Activated naive CD4-positive, alpha-beta T cell treated with anti-CD3 and anti-CD28 coated beads for 36 hours (primary cell): ENCODE measurements at regions not wholly inside any gene's neighbourhood (a gene's known extent, or its start where the extent isn't known, plus 50 kb on each side); places are given as distances from the start of the nearest gene placed in this dataset.
A peak's percentile ranks its signal among the peaks of the same experiment; 100 is the strongest.
"Not testable (repeated sequence)": the region's sequence is repeated elsewhere in the genome, so short reads cannot be mapped to it uniquely, and the experiment has no call there.

ENCODE experiments used
- CTCF ChIA-PET: fragments of 350-600 bp; sonication (Branson Sonifier 250); formaldehyde crosslinking; loops from one replicate; lab custom pipeline; 2021; ENCODE audit warnings: antibody characterized with exemption; lab: Charles Lee
- DNase-seq: peaks from one replicate; pipeline ENCODE4 v3.0.0-alpha.2; 2020
- H3K27ac Mint-ChIP-seq: one replicate; pipeline ENCODE4 v1.8.0; 2021; ENCODE audit warnings: mild to moderate bottlenecking, mixed read lengths
- H3K27me3 Mint-ChIP-seq: one replicate; pipeline ENCODE4 v1.8.0; 2021; ENCODE audit warnings: low read depth, mixed read lengths
- H3K36me3 Mint-ChIP-seq: one replicate; pipeline ENCODE4 v1.8.0; 2021; ENCODE audit warnings: low read depth, mixed read lengths
- H3K4me1 Mint-ChIP-seq: one replicate; pipeline ENCODE4 v1.8.0; 2021; ENCODE audit warnings: low read depth, mixed read lengths
- H3K4me3 Mint-ChIP-seq: one replicate; pipeline ENCODE4 v1.8.0; 2021; ENCODE audit warnings: mild to moderate bottlenecking, moderate library complexity, mixed read lengths
- H3K9me3 Mint-ChIP-seq: one replicate; pipeline ENCODE4 v1.8.0; 2021; ENCODE audit warnings: mixed read lengths
- intact Hi-C: fragments of 100-400 bp; cut with micrococcal nuclease; formaldehyde crosslinking; loops from one replicate; pipeline ENCODE4 v1.15.1; 2023

DNA sequence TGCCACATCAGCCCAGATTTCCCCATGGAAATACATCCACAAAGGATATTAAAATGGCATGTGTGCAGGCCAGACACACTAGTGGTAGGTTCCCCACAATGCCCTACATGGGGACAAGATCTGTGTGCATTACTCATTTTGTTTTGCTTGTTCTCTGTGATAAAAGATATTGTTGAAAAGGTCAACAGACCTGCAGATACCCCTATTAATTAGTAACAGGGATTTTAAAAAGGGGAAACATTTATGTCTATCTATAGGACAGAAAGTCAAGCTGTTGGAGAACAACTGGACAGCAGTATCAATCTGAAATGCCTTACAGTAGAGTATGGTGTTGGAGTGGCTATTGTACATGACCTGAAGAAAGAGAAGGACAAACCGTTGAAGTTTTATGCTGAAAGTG, 596.0 kb upstream of the GRM7 start:
- CTCF ChIA-PET, result no interaction called here
- Mint-ChIP-seq H3K27me3 (no peaks in the 10 kb centered on the region), H3K9me3 (peaks cover 6% of the 10 kb centered on the region), H3K4me1 (no peaks in the 10 kb centered on the region), H3K4me3 (no peak overlapping the region), H3K36me3 (no peaks in the 10 kb centered on the region), H3K27ac (no peak overlapping the region)
- DNase-seq, result no peak
- intact Hi-C loops, result no loop called here

- intact Hi-C loops, result no loop called here
- Mint-ChIP-seq H3K36me3 (no peaks in the 10 kb centered on the region), H3K9me3 (peaks cover 6% of the 10 kb centered on the region)
Measured at GRCh38 chr3:6266135-6266534, 594.8 kb upstream of the GRM7 start.

DNA sequence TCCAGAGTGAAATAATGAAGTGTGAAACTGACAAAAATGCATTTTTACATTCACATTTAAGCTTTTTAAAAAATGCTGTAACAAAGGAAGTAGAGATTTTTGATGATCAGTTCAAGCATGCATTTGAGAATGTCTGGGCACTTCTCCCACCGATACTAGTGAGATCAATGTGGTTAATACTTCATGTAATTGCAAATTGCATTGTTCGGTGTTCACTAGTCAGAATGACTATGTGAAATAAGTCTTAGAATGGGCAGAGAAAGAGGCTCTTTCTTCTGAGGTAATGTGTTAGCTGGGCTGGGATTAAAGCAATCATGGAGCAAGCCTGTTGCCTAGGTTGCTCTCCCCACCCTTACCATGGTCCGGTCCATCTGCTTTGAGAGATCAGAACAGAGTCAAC, 587.0 kb upstream of the GRM7 start:
- H3K4me3 Mint-ChIP-seq, result no peak overlapping the region
- intact Hi-C loops, result no loop called here

More at GRCh38 chr3:6266135-6266534, 594.8 kb upstream of the GRM7 start:
- no peaks in the 10 kb centered on the region for H3K4me1 Mint-ChIP-seq
- no peak for DNase-seq
- CTCF ChIA-PET, result no interaction called here
- H3K27ac Mint-ChIP-seq, result no peak overlapping the region
- no peak overlapping the region for H3K4me3 Mint-ChIP-seq
- H3K27me3 Mint-ChIP-seq, result no peaks in the 10 kb centered on the region

GRCh38 chr3:6281662-6282061, 579.3 kb upstream of the GRM7 start:
- Mint-ChIP-seq H3K27ac (no peak overlapping the region), H3K36me3 (no peaks in the 10 kb centered on the region), H3K4me3 (no peak overlapping the region), H3K4me1 (no peaks in the 10 kb centered on the region), H3K9me3 (no peaks in the 10 kb centered on the region), H3K27me3 (no peaks in the 10 kb centered on the region)
- intact Hi-C loops, result no loop called here
- CTCF ChIA-PET, result no interaction called here
- DNase-seq, result no peak

More for the DNA sequence above, 587.0 kb upstream of the GRM7 start:
- no peak for DNase-seq
- H3K4me1 Mint-ChIP-seq, result no peaks in the 10 kb centered on the region
- no peaks in the 10 kb centered on the region for H3K27me3 Mint-ChIP-seq
- no peaks in the 10 kb centered on the region for H3K36me3 Mint-ChIP-seq
- H3K27ac Mint-ChIP-seq, result no peak overlapping the region
- CTCF ChIA-PET, result interaction anchor here (0.7 kb wide), 1 partner anchor 74 kb away, joined by 3 read pairs; no protein-coding TSS in a partner anchor
- peaks cover 4% of the 10 kb centered on the region for H3K9me3 Mint-ChIP-seq

GRCh38 chr3:6282918-6283317, 578.0 kb upstream of the GRM7 start:
- intact Hi-C loops, result no loop called here
- H3K4me1 Mint-ChIP-seq, result no peaks in the 10 kb centered on the region
- H3K27me3 Mint-ChIP-seq, result no peaks in the 10 kb centered on the region
- DNase-seq, result no peak
- H3K9me3 Mint-ChIP-seq, result no peaks in the 10 kb centered on the region
- no peak overlapping the region for H3K27ac Mint-ChIP-seq
- H3K4me3 Mint-ChIP-seq, result no peak overlapping the region
- no peaks in the 10 kb centered on the region for H3K36me3 Mint-ChIP-seq
- CTCF ChIA-PET, result no interaction called here

- H3K4me3 Mint-ChIP-seq, result no peak overlapping the region
- H3K27me3 Mint-ChIP-seq, result no peaks in the 10 kb centered on the region
- no peak for DNase-seq
- CTCF ChIA-PET, result no interaction called here
- intact Hi-C loops, result no loop called here
- H3K4me1 Mint-ChIP-seq, result no peaks in the 10 kb centered on the region
- H3K36me3 Mint-ChIP-seq, result no peaks in the 10 kb centered on the region
- H3K27ac Mint-ChIP-seq, result no peak overlapping the region
- peaks cover 9% of the 10 kb centered on the region for H3K9me3 Mint-ChIP-seq
Measured at GRCh38 chr3:6287088-6287875, 573.6 kb upstream of the GRM7 start.

GRCh38 chr3:6301626-6302025, 559.3 kb upstream of the GRM7 start:
- no peak for DNase-seq
- intact Hi-C loops, result no loop called here
- CTCF ChIA-PET, result no interaction called here
- H3K27me3 Mint-ChIP-seq, result no peaks in the 10 kb centered on the region
- H3K4me1 Mint-ChIP-seq, result no peaks in the 10 kb centered on the region
- H3K4me3 Mint-ChIP-seq, result no peak overlapping the region
- H3K36me3 Mint-ChIP-seq, result no peaks in the 10 kb centered on the region
- no peak overlapping the region for H3K27ac Mint-ChIP-seq
- peaks cover 22% of the 10 kb centered on the region for H3K9me3 Mint-ChIP-seq

GRCh38 chr3:6315906-6316305, 545.0 kb upstream of the GRM7 start:
- Mint-ChIP-seq H3K9me3 (peaks cover 2% of the 10 kb centered on the region), H3K36me3 (no peaks in the 10 kb centered on the region)
- CTCF ChIA-PET, result no interaction called here

DNA sequence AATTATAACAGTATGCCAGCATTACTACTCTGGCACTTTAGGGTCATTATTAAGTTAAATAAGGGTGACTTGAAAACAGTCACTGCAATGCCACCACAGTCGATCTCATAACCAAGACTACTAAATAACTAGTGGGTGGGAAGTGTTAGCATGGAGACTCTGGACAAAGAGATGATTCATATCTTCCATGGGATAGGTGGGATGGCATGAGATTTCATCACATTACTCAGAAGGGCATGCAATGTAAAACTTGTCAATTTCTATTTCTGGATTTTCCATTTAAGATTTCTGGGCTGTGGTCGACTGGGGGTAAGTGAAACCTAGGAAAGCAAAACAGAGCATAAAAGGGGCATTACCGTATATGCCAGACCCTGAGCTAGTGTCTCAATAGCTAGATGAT, 538.9 kb upstream of the GRM7 start:
- CTCF ChIA-PET, result no interaction called here
- H3K9me3 Mint-ChIP-seq, result no peaks in the 10 kb centered on the region
- no peaks in the 10 kb centered on the region for H3K27me3 Mint-ChIP-seq
- no peak for DNase-seq
- H3K27ac Mint-ChIP-seq, result no peak overlapping the region
- intact Hi-C loops, result no loop called here
- H3K4me1 Mint-ChIP-seq, result no peaks in the 10 kb centered on the region
- H3K36me3 Mint-ChIP-seq, result no peaks in the 10 kb centered on the region
- no peak overlapping the region for H3K4me3 Mint-ChIP-seq

More at GRCh38 chr3:6315906-6316305, 545.0 kb upstream of the GRM7 start:
- DNase-seq, result no peak
- no peak overlapping the region for H3K27ac Mint-ChIP-seq
- no peaks in the 10 kb centered on the region for H3K27me3 Mint-ChIP-seq
- no peak overlapping the region for H3K4me3 Mint-ChIP-seq
- intact Hi-C loops, result no loop called here
- no peaks in the 10 kb centered on the region for H3K4me1 Mint-ChIP-seq

DNA sequence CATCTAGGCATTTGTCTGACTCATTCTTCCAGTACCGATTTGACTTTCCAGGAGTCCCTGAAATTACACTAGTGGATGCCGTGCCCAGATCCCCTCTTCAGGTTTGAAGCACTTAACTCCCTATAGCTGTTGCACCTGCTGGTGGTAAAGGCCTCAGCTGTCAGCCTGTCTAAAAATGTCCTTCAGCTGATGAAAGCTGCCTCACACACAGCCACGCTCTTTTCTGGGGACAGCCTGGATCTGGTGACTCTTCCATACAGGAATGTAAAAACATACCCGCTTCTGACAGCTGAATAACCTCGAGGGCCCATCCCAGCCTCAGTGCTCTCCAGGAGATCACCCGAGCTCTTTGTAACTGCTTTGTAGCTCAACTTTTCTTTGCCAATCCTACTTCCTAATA, 534.1 kb upstream of the GRM7 start:
- CTCF ChIA-PET, result interaction anchor here (0.5 kb wide), 1 partner anchor 152 kb away, joined by 3 read pairs; no protein-coding TSS in a partner anchor
- H3K4me3 Mint-ChIP-seq, result no peak overlapping the region
- no peaks in the 10 kb centered on the region for H3K4me1 Mint-ChIP-seq
- no peaks in the 10 kb centered on the region for H3K9me3 Mint-ChIP-seq
- intact Hi-C loops, result no loop called here
- H3K27me3 Mint-ChIP-seq, result no peaks in the 10 kb centered on the region
- H3K27ac Mint-ChIP-seq, result no peak overlapping the region
- DNase-seq, result no peak
- H3K36me3 Mint-ChIP-seq, result no peaks in the 10 kb centered on the region

- DNase-seq, CTCF ChIA-PET, H3K27me3 Mint-ChIP-seq, H3K36me3 Mint-ChIP-seq, H3K4me3 Mint-ChIP-seq, H3K27ac Mint-ChIP-seq, H3K4me1 Mint-ChIP-seq, intact Hi-C loops, H3K9me3 Mint-ChIP-seq: not testable (repeated sequence)
Measured at GRCh38 chr3:6340980-6341325, 520.0 kb upstream of the GRM7 start.

DNA sequence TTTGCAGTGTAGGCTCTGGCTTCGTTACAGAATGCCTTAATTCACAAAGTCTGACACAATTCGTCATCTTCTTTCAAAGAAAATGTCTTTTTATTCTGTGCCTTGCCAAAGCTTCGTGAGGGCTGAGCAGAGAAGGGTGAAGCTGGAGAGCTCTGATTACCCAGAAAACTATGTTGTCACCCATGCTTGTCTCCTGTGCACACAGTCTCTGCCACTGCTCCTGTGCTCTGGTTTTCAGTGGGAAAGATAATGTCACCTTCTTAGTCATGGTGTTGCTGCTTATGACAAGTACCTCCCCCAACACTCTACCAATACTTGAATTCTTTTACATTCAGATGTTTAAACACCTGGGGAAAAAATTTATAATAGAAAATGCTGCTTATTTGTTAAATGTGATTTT, 509.2 kb upstream of the GRM7 start:
- no peaks in the 10 kb centered on the region for H3K4me1 Mint-ChIP-seq
- H3K4me3 Mint-ChIP-seq, result no peak overlapping the region
- CTCF ChIA-PET, result no interaction called here
- H3K27me3 Mint-ChIP-seq, result no peaks in the 10 kb centered on the region
- peaks cover 4% of the 10 kb centered on the region for H3K9me3 Mint-ChIP-seq
- no peaks in the 10 kb centered on the region for H3K36me3 Mint-ChIP-seq
- DNase-seq, result no peak
- intact Hi-C loops, result no loop called here
- H3K27ac Mint-ChIP-seq, result no peak overlapping the region

GRCh38 chr3:6354653-6355052, 506.3 kb upstream of the GRM7 start:
- no peak for DNase-seq
- CTCF ChIA-PET, result no interaction called here
- Mint-ChIP-seq H3K9me3 (peaks cover 2% of the 10 kb centered on the region), H3K4me3 (no peak overlapping the region), H3K36me3 (no peaks in the 10 kb centered on the region), H3K27ac (peak overlapping the region; percentile 31), H3K27me3 (peaks cover 2% of the 10 kb centered on the region), H3K4me1 (no peaks in the 10 kb centered on the region)
- intact Hi-C loops, result no loop called here
